LNCAP (cell line): ENCODE measurements at regions not wholly inside any gene's neighbourhood (a gene's known extent, or its start where the extent isn't known, plus 50 kb on each side); places are given as distances from the start of the nearest gene placed in this dataset.

Experiments used
- CTCF ChIP-seq: fragments of 450-650 bp; IDR thresholded peaks from 2 replicates; pipeline ENCODE4 v1.5.1; 2017; ENCODE audit warnings: mild to moderate bottlenecking

GRCh38 chr1:239926184-239926583, 165.5 kb upstream of the FMN2 start:
- no peak for TF ChIP-seq CTCF

GRCh38 chr1:239929317-239929716, 162.4 kb upstream of the FMN2 start:
- TF ChIP-seq CTCF, result no peak

GRCh38 chr1:239930686-239931262, 160.9 kb upstream of the FMN2 start:
- TF ChIP-seq CTCF, result no peak

GRCh38 chr1:239931341-239931740, 160.3 kb upstream of the FMN2 start:
- no peak for TF ChIP-seq CTCF

- no peak for TF ChIP-seq CTCF
These were observed 152.1 kb upstream of the FMN2 start for GRCh38 chr1:239939602-239940001.

- no peak for TF ChIP-seq CTCF
These were observed 147.9 kb upstream of the FMN2 start for GRCh38 chr1:239943761-239944160.

GRCh38 chr1:239944666-239945065, 147.0 kb upstream of the FMN2 start:
- TF ChIP-seq CTCF, result no peak

GRCh38 chr1:239947801-239948200, 143.9 kb upstream of the FMN2 start:
- no peak for TF ChIP-seq CTCF
